K562 (cell line): ENCODE measurements at regions not wholly inside any gene's neighbourhood (a gene's known extent, or its start where the extent isn't known, plus 50 kb on each side); places are given as distances from the start of the nearest gene placed in this dataset.

ENCODE experiments used
- ATAC-seq: fragments of 200-7000 bp; cut with Tn5 transposase; 3 replicates; pipeline ENCODE4 v1.9.1; 2020; ENCODE audit warnings: moderate library complexity
- BruUV-seq: library from RNA; stranded (reverse); fragments of 400-500 nt; replicated peaks from 2 replicates; lab custom pipeline; 2021; lab: Mats Ljungman, UMichigan
- CTCF ChIA-PET: fragments of 300-600 bp; formaldehyde crosslinking; extraction: SDS; loops from one replicate; lab custom pipeline; 2021; ENCODE audit warnings: low intra/inter-chr PET ratio; lab: Yijun Ruan, JAX
- POLR2A ChIA-PET: fragments of 300-600, 350-650 bp; sonication (Branson Sonifier 250); formaldehyde crosslinking; extraction: SDS; loops from one replicate; lab custom pipeline; 2021; ENCODE audit warnings: antibody characterized with exemption, inconsistent platforms; lab: Yijun Ruan, JAX
- DNase-seq, 4 experiments: peaks; one replicate each; pipeline versions ENCODE4 v3.0.0 to v3.0.0-alpha.2; 2011 to 2018; ENCODE audit warnings: low spot score in 3 of 4, mixed read lengths in 3 of 4; ENCODE audit errors: extremely low read depth in 1 of 4
- FAIRE-seq: peaks from 2 replicates; lab custom pipeline; 2011; peaks lifted over from hg19 to GRCh38; lab: Jason Lieb, UNC
- H2AFZ ChIP-seq: 2 replicates; pipeline ENCODE4 v1.6.0; 2011; ENCODE audit warnings: low read depth, low read length, control low read depth, inconsistent platforms
- H3K27ac ChIP-seq: fragments of 200-600 bp; 3 replicates; pipeline ENCODE4 v1.8.0; 2011; ENCODE audit warnings: low read depth, mild to moderate bottlenecking, control low read depth, inconsistent platforms, low read length, moderate library complexity, mixed read lengths; ENCODE audit errors: extremely low read depth
- H3K27me3 ChIP-seq, 2 experiments: fragments of 300-600 bp in 1 of 2; 2 replicates in 1 of 2; 3 replicates in 1 of 2; pipeline versions ENCODE4 v1.6.0 to v1.8.0; 2011; ENCODE audit warnings: inconsistent platforms in 2 of 2, low read length in 2 of 2, mild to moderate bottlenecking in 1 of 2, mixed read lengths in 1 of 2, moderate library complexity in 1 of 2; ENCODE audit not compliant: control insufficient read depth in 2 of 2, insufficient read depth in 2 of 2
- H3K36me3 ChIP-seq: fragments of 300-600 bp; 3 replicates; pipeline ENCODE4 v1.8.0; 2011; ENCODE audit warnings: mild to moderate bottlenecking, low read length, inconsistent platforms; ENCODE audit not compliant: control insufficient read depth, insufficient read depth
- H3K4me1 ChIP-seq, 2 experiments: fragments of 200-600 bp in 1 of 2; replicated peaks in 1 of 2; 2 replicates in 1 of 2; 3 replicates in 1 of 2; pipeline versions ENCODE4 v1.5.1 to v1.8.0; 2011; ENCODE audit warnings: inconsistent platforms in 2 of 2, low read length in 2 of 2, mild to moderate bottlenecking in 1 of 2, mixed read lengths in 1 of 2, moderate library complexity in 1 of 2; ENCODE audit not compliant: control insufficient read depth in 2 of 2, insufficient read depth in 2 of 2
- H3K4me2 ChIP-seq: 2 replicates; pipeline ENCODE4 v1.6.1; 2011; ENCODE audit warnings: low read length, control low read depth, inconsistent platforms, mixed read lengths; ENCODE audit not compliant: insufficient read depth
- H3K4me3 ChIP-seq: fragments of 200-600 bp; sonication (generic), shearing (Covaris generic); 2 replicates; pipeline ENCODE4 v1.5.1; 2016; ENCODE audit warnings: control low read depth, inconsistent platforms
- H3K79me2 ChIP-seq: fragments of 200-600 bp; 3 replicates; pipeline ENCODE4 v1.8.0; 2011; ENCODE audit warnings: low read length, inconsistent platforms; ENCODE audit not compliant: control insufficient read depth, insufficient read depth
- H3K9ac ChIP-seq, 2 experiments: 2 replicates each; pipeline versions ENCODE4 v1.6.0 to v1.6.1; 2011; ENCODE audit warnings: low read depth in 2 of 2, low read length in 2 of 2, control low read depth in 1 of 2, inconsistent platforms in 1 of 2, mild to moderate bottlenecking in 1 of 2, mixed read lengths in 1 of 2; ENCODE audit not compliant: insufficient read depth in 1 of 2
- H3K9me1 ChIP-seq: one replicate; pipeline ENCODE4 v1.6.0; 2011; ENCODE audit warnings: inconsistent platforms, mild to moderate bottlenecking, low read length, moderate library complexity; ENCODE audit not compliant: control insufficient read depth, insufficient read depth
- H3K9me3 ChIP-seq: replicated peaks from 2 replicates; pipeline ENCODE4 v1.5.1; 2011; ENCODE audit warnings: low read depth, low read length, inconsistent platforms; ENCODE audit not compliant: control insufficient read depth, insufficient read depth
- H4K20me1 ChIP-seq: replicated peaks from 2 replicates; pipeline ENCODE4 v1.6.1; 2011; ENCODE audit warnings: low read length, inconsistent platforms, mixed read lengths; ENCODE audit not compliant: control insufficient read depth, insufficient read depth
- FOXJ3 ChIP-seq: sonication (generic); formaldehyde crosslinking; IDR thresholded peaks from 2 replicates; pipeline ENCODE4 v1.4.0; 2020; ENCODE audit warnings: mild to moderate bottlenecking, missing genetic modification reagents
- FOXO4 ChIP-seq: fragments of 450-650 bp; formaldehyde crosslinking; IDR thresholded peaks from 2 replicates; pipeline ENCODE4 v1.4.0; 2020; ENCODE audit warnings: mild to moderate bottlenecking, moderate library complexity
- HEY1 ChIP-seq: fragments of 250-450 bp; sonication (Bioruptor Pico); IDR thresholded peaks from 2 replicates; pipeline ENCODE4 v1.5.0; 2020; ENCODE audit warnings: mild to moderate bottlenecking, moderate library complexity, borderline replicate concordance
- LARP7 ChIP-seq: fragments of 450-650 bp; IDR thresholded peaks from 2 replicates; pipeline ENCODE4 v1.6.1; 2016
- NR2C2 ChIP-seq, 2 experiments: fragments of 200-800 bp in 1 of 2; sonication (Bioruptor generic) in 1 of 2; sonication (generic) in 1 of 2; formaldehyde crosslinking in 1 of 2; IDR thresholded peaks; 2 replicates each; pipeline versions ENCODE4 v1.6.1 to v1.8.0; 2016 to 2022; ENCODE audit warnings: mild to moderate bottlenecking in 1 of 2, missing compliant biosample characterization in 1 of 2, missing genetic modification characterization in 1 of 2, missing genetic modification reagents in 1 of 2
- PCBP2 ChIP-seq: fragments of 200-400 bp; formaldehyde crosslinking; IDR thresholded peaks from 2 replicates; pipeline ENCODE4 v1.6.1; 2018; ENCODE audit warnings: low read length, low read depth, mild to moderate bottlenecking, moderate library complexity; ENCODE audit not compliant: poor library complexity, severe bottlenecking
- PHTF2 ChIP-seq: fragments of 250-450 bp; sonication (Bioruptor Pico); IDR thresholded peaks from 2 replicates; pipeline ENCODE4 v1.5.0; 2021; ENCODE audit warnings: mild to moderate bottlenecking
- RBM22 ChIP-seq: fragments of 200-400 bp; formaldehyde crosslinking; IDR thresholded peaks from 2 replicates; pipeline ENCODE4 v1.6.1; 2018; ENCODE audit warnings: low read length, low read depth; ENCODE audit not compliant: poor library complexity, severe bottlenecking
- ZNF212 ChIP-seq: fragments of 450-650 bp; formaldehyde crosslinking; IDR thresholded peaks from 2 replicates; pipeline ENCODE4 v1.4.0; 2020; ENCODE audit warnings: mild to moderate bottlenecking
- ZNF778 ChIP-seq: fragments of 450-650 bp; formaldehyde crosslinking; IDR thresholded peaks from 2 replicates; pipeline ENCODE4 v1.4.0; 2020; ENCODE audit warnings: mild to moderate bottlenecking, moderate library complexity
- WGBS: fragments of 100-300 bp; shearing (Covaris generic); methylation state at CpG from one replicate; pipeline ENCODE4 v1.1.6; 2016; ENCODE audit warnings: low coverage, mixed read lengths; ENCODE audit not compliant: insufficient coverage; ENCODE audit errors: missing lambda C conversion rate; 5-methylcytosine and 5-hydroxymethylcytosine counted together
- in situ Hi-C: fragments of 300-500 bp; cut with MboI; formaldehyde crosslinking; loops from 4 replicates; pipeline ENCODE4 v1.15.0; 2018; ENCODE audit warnings: inconsistent platforms, mixed read lengths
- intact Hi-C: fragments of 100-400 bp; cut with micrococcal nuclease; formaldehyde crosslinking; loops from 2 replicates; pipeline ENCODE4 v1.14.2; 2022

GRCh38 chr5:164663198-164663989 is 1158.0 kb downstream of the MAT2B start:
- ATAC-seq (no peak), DNase-seq (no peak), FAIRE-seq (no peak)
- in situ Hi-C loops (no loop called here), intact Hi-C loops (no loop called here)
- no peak overlapping the region for H3K4me3 ChIP-seq
- CTCF ChIA-PET: no interaction called here
- WGBS: 0% methylated on average over 2 of the region's 2 CpGs
- no TSS peak for BruUV-seq
- H2AFZ ChIP-seq: no peak overlapping the region
- no peaks in the 10 kb centered on the region for H4K20me1 ChIP-seq
- H3K9me3 ChIP-seq: no peaks in the 10 kb centered on the region
- H3K9me1 ChIP-seq: no peaks in the 10 kb centered on the region
- H3K9ac ChIP-seq: no peak overlapping the region
- H3K27ac ChIP-seq: no peak overlapping the region
- POLR2A ChIA-PET: no interaction called here
- H3K36me3 ChIP-seq: no peaks in the 10 kb centered on the region
- no peaks in the 10 kb centered on the region for H3K4me1 ChIP-seq
- H3K79me2 ChIP-seq: no peaks in the 10 kb centered on the region
- no peak overlapping the region for H3K4me2 ChIP-seq
- no peaks in the 10 kb centered on the region for H3K27me3 ChIP-seq
- TF ChIP-seq ZNF212 (CRISPR knock-in tag) (no peak), FOXJ3 (CRISPR knock-in tag) (no peak), PHTF2 (CRISPR knock-in tag) (no peak), HEY1 (CRISPR knock-in tag) (no peak), PCBP2 (no peak), FOXO4 (no peak), RBM22 (no peak), ZNF778 (CRISPR knock-in tag) (no peak), LARP7 (no peak), NR2C2 (CRISPR knock-in tag; IDR thresholded peaks at IDR 0.05) (no peak), NR2C2 (tag; IDR thresholded peaks at IDR 0.05) (no peak)
